ENCODE measurements at regions not wholly inside any gene's neighbourhood (a gene's known extent, or its start where the extent isn't known, plus 50 kb on each side); places are given as distances from the start of the nearest gene placed in this dataset.
A peak's percentile ranks its signal among the peaks of the same experiment; 100 is the strongest.

- DNase-seq: no peak
These were observed 1390.5 kb downstream of the EFNB2 start for GRCh38 chr13:105144936-105145335.

GRCh38 chr13:105144020-105144419 is 1391.4 kb downstream of the EFNB2 start:
- DNase-seq: no peak

GRCh38 chr13:105142556-105142955 is 1392.9 kb downstream of the EFNB2 start:
- DNase-seq: no peak

- peak; percentile 41 to 53 for DNase-seq
These were observed 1395.8 kb downstream of the EFNB2 start for GRCh38 chr13:105139380-105140285.

- DNase-seq: no peak
These were observed 1396.4 kb downstream of the EFNB2 start for GRCh38 chr13:105139048-105139379.

GRCh38 chr13:105135852-105136615 is 1399.4 kb downstream of the EFNB2 start:
- no peak for DNase-seq

- DNase-seq: no peak
These were observed 1407.7 kb downstream of the EFNB2 start for GRCh38 chr13:105127732-105128131.

GRCh38 chr13:105121221-105121620 is 1414.2 kb downstream of the EFNB2 start:
- no peak for DNase-seq

- DNase-seq: peak in 1 of 2 donors; percentile 25
These were observed 1417.0 kb downstream of the EFNB2 start for GRCh38 chr13:105118426-105118985.

GRCh38 chr13:105116966-105117365 is 1418.5 kb downstream of the EFNB2 start:
- no peak for DNase-seq

- no peak for DNase-seq
These were observed 1422.9 kb downstream of the EFNB2 start for GRCh38 chr13:105112561-105112960.

- DNase-seq: no peak
These were observed 1427.7 kb downstream of the EFNB2 start for GRCh38 chr13:105107781-105108180.

- DNase-seq: no peak
These were observed 1430.0 kb downstream of the EFNB2 start for GRCh38 chr13:105105471-105105870.

- peak; percentile 55 for DNase-seq
These were observed 1437.9 kb downstream of the EFNB2 start for GRCh38 chr13:105097521-105097920.

- no peak for DNase-seq
These were observed 1445.4 kb downstream of the EFNB2 start for GRCh38 chr13:105089858-105090643.

GRCh38 chr13:105087945-105088344 is 1447.5 kb downstream of the EFNB2 start:
- no peak for DNase-seq

GRCh38 chr13:105084931-105085330 is 1450.5 kb downstream of the EFNB2 start:
- DNase-seq: no peak

- DNase-seq: no peak
These were observed 1451.5 kb downstream of the EFNB2 start for GRCh38 chr13:105083992-105084391.

- no peak for DNase-seq
These were observed 1460.7 kb downstream of the EFNB2 start for GRCh38 chr13:105074755-105075154.

GRCh38 chr13:105073041-105073440 is 1462.4 kb downstream of the EFNB2 start:
- no peak for DNase-seq

- DNase-seq: no peak
These were observed 1465.0 kb downstream of the EFNB2 start for GRCh38 chr13:105070452-105070851.

GRCh38 chr13:105069106-105069505 is 1466.4 kb downstream of the EFNB2 start:
- DNase-seq: no peak

Data from right lung (tissue), 2 donors.